ENCODE measurements at regions not wholly inside any gene's neighbourhood (a gene's known extent, or its start where the extent isn't known, plus 50 kb on each side); places are given as distances from the start of the nearest gene placed in this dataset.

DNA sequence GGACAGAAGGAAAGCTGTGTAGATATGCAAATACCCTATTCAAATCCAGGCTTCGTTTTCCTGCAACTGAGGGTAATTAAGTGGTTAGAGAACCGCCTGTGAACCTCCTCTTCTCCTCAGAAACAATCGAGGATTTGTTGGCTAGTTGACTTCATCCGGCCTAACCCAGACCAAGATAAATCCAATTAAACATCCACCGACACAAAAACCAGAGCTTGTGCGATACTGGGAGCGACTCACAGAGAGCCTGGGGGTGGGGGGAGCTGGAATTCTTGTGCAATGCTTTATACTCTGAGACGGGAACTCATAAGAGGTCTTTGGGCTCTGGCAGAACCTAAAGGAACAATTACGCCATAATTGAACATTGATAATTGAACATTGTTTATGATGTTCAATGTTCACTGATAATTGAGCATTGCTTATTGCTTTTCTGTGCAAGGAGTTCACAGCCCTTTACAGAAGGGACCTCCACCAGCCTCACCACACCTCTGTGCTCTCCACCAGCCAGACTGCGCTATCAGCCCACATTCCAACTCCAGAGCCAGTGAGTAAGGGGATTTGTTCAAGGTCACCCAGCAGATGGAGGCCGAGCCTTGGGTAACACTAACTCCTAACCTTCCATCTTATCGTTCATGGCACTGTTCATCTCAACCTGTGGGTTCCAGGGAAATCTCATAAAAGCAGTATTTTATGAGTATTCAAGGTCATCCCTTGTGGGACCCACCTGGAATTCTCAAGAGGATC lies 429.6 kb upstream of the JARID2 start:
- WGBS, 2 donors, result 74 to 81% methylated on average over 12 of the region's 12 CpGs
- TF ChIP-seq POLR2AphosphoS5 (IDR thresholded peaks at IDR 0.05) (no peak), EP300 (IDR thresholded peaks at IDR 0.05) (no peak)
- ATAC-seq (ENCODE audit: low FRiP score in 2 of 2) (no peak), DNase-seq (no peak)
- H3K36me3 ChIP-seq, result no peaks in the 10 kb centered on the region
- no peak overlapping the region for H3K4me3 ChIP-seq
- no peaks in the 10 kb centered on the region for H3K27me3 ChIP-seq
- H3K4me1 ChIP-seq, result no peaks in the 10 kb centered on the region
- no peaks in the 10 kb centered on the region for H3K9me3 ChIP-seq
- H3K27ac ChIP-seq, result no peak overlapping the region

GRCh38 chr6:14817074-14817473 lies 428.8 kb upstream of the JARID2 start:
- WGBS, 2 donors, result 63 to 75% methylated on average over 5 of the region's 5 CpGs
- no peaks in the 10 kb centered on the region for H3K9me3 ChIP-seq
- no peak for ATAC-seq (ENCODE audit: low FRiP score in 2 of 2)
- H3K27me3 ChIP-seq, result no peaks in the 10 kb centered on the region
- no peaks in the 10 kb centered on the region for H3K4me1 ChIP-seq
- no peak overlapping the region for H3K4me3 ChIP-seq
- DNase-seq, result no peak
- H3K36me3 ChIP-seq, result no peaks in the 10 kb centered on the region
- no peak overlapping the region for H3K27ac ChIP-seq
- no peak for TF ChIP-seq POLR2A (IDR thresholded peaks at IDR 0.05)
- TF ChIP-seq EP300 (IDR thresholded peaks at IDR 0.05), result no peak
- no peak for TF ChIP-seq CTCF (IDR thresholded peaks at IDR 0.05)
- TF ChIP-seq POLR2AphosphoS5 (IDR thresholded peaks at IDR 0.05), result no peak

DNA sequence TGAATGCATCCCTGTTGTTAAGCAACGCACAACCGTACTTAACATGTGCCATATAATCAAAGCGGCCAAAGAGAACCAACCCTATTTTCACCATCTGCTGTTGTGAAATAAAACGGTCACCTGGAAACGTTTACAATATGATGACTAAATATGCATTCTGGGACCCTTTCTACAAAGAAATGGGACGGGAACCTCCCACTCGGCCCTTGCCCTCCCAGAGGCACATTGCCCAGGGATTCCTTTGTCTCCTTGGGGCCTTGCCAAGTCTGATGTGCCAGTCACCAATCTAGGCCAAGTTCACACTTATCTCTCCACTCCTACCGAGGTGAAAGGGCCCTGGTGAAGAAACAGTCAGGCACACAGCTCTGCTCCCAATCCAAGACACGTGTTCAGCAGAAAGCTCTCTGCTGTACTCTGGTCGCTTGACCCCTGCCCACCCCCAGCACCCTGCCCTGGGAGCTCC lies 427.4 kb upstream of the JARID2 start:
- Histone ChIP-seq H3K4me1 (peaks cover 0 to 5% (median 0%) of the 10 kb centered on the region in 4 donors), H3K4me3 (no peak overlapping the region), H3K27me3 (no peaks in the 10 kb centered on the region), H3K36me3 (no peaks in the 10 kb centered on the region), H3K9me3 (no peaks in the 10 kb centered on the region), H3K27ac (no peak overlapping the region)
- no peak for DNase-seq
- WGBS, 2 donors, result 49 to 68% methylated on average over 10 of the region's 10 CpGs
- no peak for ATAC-seq (ENCODE audit: low FRiP score in 2 of 2)
- TF ChIP-seq CTCF (IDR thresholded peaks at IDR 0.05) (no peak), POLR2A (IDR thresholded peaks at IDR 0.05) (no peak), EP300 (IDR thresholded peaks at IDR 0.05) (no peak), POLR2AphosphoS5 (IDR thresholded peaks at IDR 0.05) (no peak)

DNA sequence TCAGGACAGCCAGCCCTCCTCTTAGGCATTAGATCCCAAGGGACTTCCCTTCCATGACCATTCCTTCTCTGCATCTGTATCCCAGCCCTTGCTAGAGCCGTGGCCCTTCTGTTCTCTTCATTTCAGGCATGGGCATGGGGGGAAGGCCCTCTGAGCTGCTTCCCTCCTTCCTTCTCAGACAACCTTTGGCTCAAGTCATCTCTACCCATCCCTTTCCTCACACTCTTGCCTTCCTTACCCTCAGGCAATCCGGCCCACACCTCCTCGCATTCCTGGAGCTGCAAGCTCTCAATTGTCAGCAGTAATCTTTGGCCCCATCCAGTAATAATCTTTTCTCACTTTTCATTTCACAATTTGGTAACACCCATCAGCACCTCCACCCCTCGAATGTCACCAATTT lies 426.9 kb upstream of the JARID2 start:
- TF ChIP-seq POLR2AphosphoS5 (IDR thresholded peaks at IDR 0.05) (no peak), POLR2A (IDR thresholded peaks at IDR 0.05) (no peak), CTCF (IDR thresholded peaks at IDR 0.05) (no peak), EP300 (IDR thresholded peaks at IDR 0.05) (no peak)
- 90 to 91% methylated on average over 4 of the region's 4 CpGs for WGBS, 2 donors
- H3K9me3 ChIP-seq, result no peaks in the 10 kb centered on the region
- no peak overlapping the region for H3K27ac ChIP-seq
- no peaks in the 10 kb centered on the region for H3K27me3 ChIP-seq
- no peaks in the 10 kb centered on the region for H3K36me3 ChIP-seq
- ATAC-seq (ENCODE audit: low FRiP score in 2 of 2), result no peak
- H3K4me3 ChIP-seq, result no peak overlapping the region
- DNase-seq, result no peak
- peaks cover 0 to 5% (median 0%) of the 10 kb centered on the region in 4 donors for H3K4me1 ChIP-seq

DNA sequence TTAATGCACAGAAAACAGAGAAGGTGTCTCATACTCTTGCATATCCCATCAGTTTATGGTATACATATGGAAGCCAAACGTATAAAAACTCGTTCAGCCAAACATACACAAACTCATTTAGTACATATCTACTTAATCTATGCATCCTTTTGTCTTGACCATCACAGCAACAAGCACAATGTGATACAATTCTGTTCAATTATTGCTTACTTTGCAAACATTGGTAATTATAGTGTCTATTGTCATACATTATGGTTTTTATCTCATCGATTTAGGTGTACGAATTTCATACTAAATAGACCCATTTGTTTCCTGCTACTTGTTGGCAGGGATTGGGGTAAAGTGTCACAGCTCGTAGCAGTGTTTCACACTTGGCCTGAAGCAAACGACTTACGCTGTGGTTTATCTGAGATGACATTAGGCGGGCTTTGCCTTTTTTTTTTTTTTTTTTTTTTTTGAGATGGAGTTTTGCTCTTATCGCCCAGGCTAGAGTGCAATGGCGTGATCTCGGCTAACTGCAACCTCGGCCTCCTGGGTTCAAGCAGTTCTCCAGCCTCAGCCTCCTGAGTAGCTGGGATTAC lies 425.9 kb upstream of the JARID2 start:
- TF ChIP-seq POLR2A (IDR thresholded peaks at IDR 0.05) (no peak), CTCF (IDR thresholded peaks at IDR 0.05) (no peak), POLR2AphosphoS5 (IDR thresholded peaks at IDR 0.05) (no peak), EP300 (IDR thresholded peaks at IDR 0.05) (no peak)
- 92 to 95% methylated on average over 8 to 12 of the region's 12 CpGs for WGBS, 2 donors
- H3K27me3 ChIP-seq, result no peaks in the 10 kb centered on the region
- no peaks in the 10 kb centered on the region for H3K36me3 ChIP-seq
- no peaks in the 10 kb centered on the region for H3K9me3 ChIP-seq
- no peak overlapping the region for H3K27ac ChIP-seq
- no peak for ATAC-seq (ENCODE audit: low FRiP score in 2 of 2)
- H3K4me3 ChIP-seq, result no peak overlapping the region
- H3K4me1 ChIP-seq, result peaks cover 0 to 5% (median 0%) of the 10 kb centered on the region in 4 donors
- no peak for DNase-seq

Measured in upper lobe of left lung (tissue), 6 donors.